ENCODE measurements at regions not wholly inside any gene's neighbourhood (a gene's known extent, or its start where the extent isn't known, plus 50 kb on each side); places are given as distances from the start of the nearest gene placed in this dataset.

- TF ChIP-seq CTCF (IDR thresholded peaks at IDR 0.05; ENCODE audit: low read length) (no peak), EZH2phosphoT487 (IDR thresholded peaks at IDR 0.05; ENCODE audit: low read length) (no peak)
Measured at GRCh38 chr17:72253597-72253996, 132.8 kb downstream of the SOX9 start.
